COLO829 (cell line): ENCODE measurements at regions not wholly inside any gene's neighbourhood (a gene's known extent, or its start where the extent isn't known, plus 50 kb on each side); places are given as distances from the start of the nearest gene placed in this dataset.

Source experiments
- DNase-seq: peaks from one replicate; pipeline ENCODE4 v3.0.0; 2012; ENCODE audit warnings: low spot score

- no peak for DNase-seq
These were observed 336.2 kb upstream of the PMFBP1 start for GRCh38 chr16:72508191-72508590.

GRCh38 chr16:72502594-72503005 lies 330.6 kb upstream of the PMFBP1 start:
- no peak for DNase-seq

GRCh38 chr16:72501739-72502593 lies 330.0 kb upstream of the PMFBP1 start:
- DNase-seq, result peak; percentile 46

- DNase-seq, result no peak
These were observed 328.6 kb upstream of the PMFBP1 start for GRCh38 chr16:72500545-72500944.

- no peak for DNase-seq
These were observed 321.9 kb upstream of the PMFBP1 start for GRCh38 chr16:72493716-72494415.

GRCh38 chr16:72487283-72487682 lies 315.3 kb upstream of the PMFBP1 start:
- no peak for DNase-seq

- no peak for DNase-seq
These were observed 310.7 kb upstream of the PMFBP1 start for GRCh38 chr16:72482695-72483094.

GRCh38 chr16:72481419-72481818 lies 309.5 kb upstream of the PMFBP1 start:
- no peak for DNase-seq

- DNase-seq, result no peak
These were observed 309.0 kb upstream of the PMFBP1 start for GRCh38 chr16:72480911-72481310.

GRCh38 chr16:72475688-72476087 lies 303.7 kb upstream of the PMFBP1 start:
- no peak for DNase-seq

- peak; percentile 4 for DNase-seq
These were observed 302.7 kb upstream of the PMFBP1 start for GRCh38 chr16:72474501-72475123.

GRCh38 chr16:72473631-72474030 lies 301.7 kb upstream of the PMFBP1 start:
- DNase-seq, result no peak

GRCh38 chr16:72471317-72471924 lies 299.5 kb upstream of the PMFBP1 start:
- DNase-seq, result no peak

GRCh38 chr16:72470541-72470940 lies 298.6 kb upstream of the PMFBP1 start:
- no peak for DNase-seq

- DNase-seq, result peak; percentile 32
These were observed 298.0 kb upstream of the PMFBP1 start for GRCh38 chr16:72469932-72470331.

GRCh38 chr16:72468582-72468981 lies 296.6 kb upstream of the PMFBP1 start:
- DNase-seq, result no peak

- DNase-seq, result no peak
These were observed 295.3 kb upstream of the PMFBP1 start for GRCh38 chr16:72467157-72467759.

GRCh38 chr16:72464597-72465368 lies 292.8 kb upstream of the PMFBP1 start:
- DNase-seq, result no peak

GRCh38 chr16:72464052-72464451 lies 292.1 kb upstream of the PMFBP1 start:
- DNase-seq, result no peak

- no peak for DNase-seq
These were observed 286.1 kb upstream of the PMFBP1 start for GRCh38 chr16:72458035-72458434.

- DNase-seq, result no peak
These were observed 285.4 kb upstream of the PMFBP1 start for GRCh38 chr16:72457243-72457940.
